ENCODE measurements at regions not wholly inside any gene's neighbourhood (a gene's known extent, or its start where the extent isn't known, plus 50 kb on each side); places are given as distances from the start of the nearest gene placed in this dataset.

DNA sequence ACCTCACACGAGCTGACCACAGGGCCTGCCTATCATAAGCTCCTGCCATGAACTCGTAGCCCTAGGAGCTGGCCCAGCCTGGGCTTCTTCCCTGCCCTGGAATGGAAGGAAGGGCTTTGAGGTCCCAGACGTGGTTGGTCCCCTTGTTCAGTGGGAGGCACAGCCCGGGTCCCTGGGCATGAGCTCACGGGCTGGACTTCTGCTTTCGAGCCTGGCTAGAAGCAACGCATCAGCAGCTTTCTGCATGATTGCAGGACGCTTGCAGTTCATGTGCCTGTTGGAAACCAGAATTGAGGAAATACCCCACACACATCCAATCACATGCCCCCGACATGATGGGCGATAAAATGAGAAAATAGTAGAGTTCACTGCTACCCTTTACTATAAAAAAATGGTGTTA is 293.3 kb downstream of the MAF start (continued):
- TF ChIP-seq, protein P1, sequence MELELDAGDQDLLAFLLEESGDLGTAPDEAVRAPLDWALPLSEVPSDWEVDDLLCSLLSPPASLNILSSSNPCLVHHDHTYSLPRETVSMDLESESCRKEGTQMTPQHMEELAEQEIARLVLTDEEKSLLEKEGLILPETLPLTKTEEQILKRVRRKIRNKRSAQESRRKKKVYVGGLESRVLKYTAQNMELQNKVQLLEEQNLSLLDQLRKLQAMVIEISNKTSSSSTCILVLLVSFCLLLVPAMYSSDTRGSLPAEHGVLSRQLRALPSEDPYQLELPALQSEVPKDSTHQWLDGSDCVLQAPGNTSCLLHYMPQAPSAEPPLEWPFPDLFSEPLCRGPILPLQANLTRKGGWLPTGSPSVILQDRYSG (CRISPR knock-in tag; IDR thresholded peaks at IDR 0.05) = no peak
- TF ChIP-seq PHB2 (IDR thresholded peaks at IDR 0.05; ENCODE audit: partially characterized antibody) (no peak), GLI4 (CRISPR knock-in tag; IDR thresholded peaks at IDR 0.05; ENCODE audit: borderline replicate concordance) (no peak), ZNF530 (CRISPR knock-in tag; IDR thresholded peaks at IDR 0.05; ENCODE audit: low read depth) (no peak), REL (CRISPR knock-in tag; conservative IDR thresholded peaks at IDR 0.05) (no peak), BHLHE40 (IDR thresholded peaks at IDR 0.05; ENCODE audit: low read length) (no peak), ARNT2 (CRISPR knock-in tag; IDR thresholded peaks at IDR 0.05; ENCODE audit: low read depth) (no peak), ZFP37 (CRISPR knock-in tag; IDR thresholded peaks at IDR 0.05; ENCODE audit: borderline replicate concordance) (no peak)
- TF ChIP-seq, protein P2, sequence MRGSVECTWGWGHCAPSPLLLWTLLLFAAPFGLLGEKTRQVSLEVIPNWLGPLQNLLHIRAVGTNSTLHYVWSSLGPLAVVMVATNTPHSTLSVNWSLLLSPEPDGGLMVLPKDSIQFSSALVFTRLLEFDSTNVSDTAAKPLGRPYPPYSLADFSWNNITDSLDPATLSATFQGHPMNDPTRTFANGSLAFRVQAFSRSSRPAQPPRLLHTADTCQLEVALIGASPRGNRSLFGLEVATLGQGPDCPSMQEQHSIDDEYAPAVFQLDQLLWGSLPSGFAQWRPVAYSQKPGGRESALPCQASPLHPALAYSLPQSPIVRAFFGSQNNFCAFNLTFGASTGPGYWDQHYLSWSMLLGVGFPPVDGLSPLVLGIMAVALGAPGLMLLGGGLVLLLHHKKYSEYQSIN (CRISPR knock-in tag; IDR thresholded peaks at IDR 0.05; ENCODE audit: borderline replicate concordance) = no peak

DNA sequence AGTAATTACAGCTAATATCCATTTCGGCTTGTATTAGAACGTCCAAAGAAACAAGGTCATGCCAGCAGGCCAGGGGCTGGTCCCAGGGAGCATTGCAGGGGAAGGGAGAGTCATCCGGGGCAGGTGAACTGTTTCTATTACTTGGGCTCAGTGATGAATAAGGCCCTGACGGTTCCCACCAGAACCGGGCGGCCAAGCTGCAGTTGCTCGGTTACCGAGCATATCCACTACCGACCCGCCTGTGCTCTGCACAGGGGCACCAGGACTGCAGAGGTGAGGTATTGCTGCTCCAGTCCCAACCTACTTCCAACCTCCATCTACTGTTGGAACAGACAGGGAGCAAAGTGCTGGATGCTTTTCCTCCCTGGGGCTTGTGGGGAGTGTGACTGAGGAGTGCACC is 295.5 kb downstream of the MAF start:
- POLR2A ChIA-PET = no interaction called here
- no peak for FAIRE-seq
- Histone ChIP-seq H3K4me1 (ENCODE audit: insufficient read depth, low read length) (no peaks in the 10 kb centered on the region), H3K36me3 (replicated peaks in 1 of 2; ENCODE audit: control insufficient read depth in 1 of 2, insufficient read depth in 2 of 2, low read length in 2 of 2) (no peaks in the 10 kb centered on the region), H4K20me1 (ENCODE audit: insufficient read depth, low read length) (no peaks in the 10 kb centered on the region), H3K27ac (ENCODE audit: extremely low read length, insufficient read depth, low read length) (no peak overlapping the region), H3K9me3 (ENCODE audit: low read length) (no peaks in the 10 kb centered on the region), H3K79me2 (ENCODE audit: insufficient read depth, low read length) (no peaks in the 10 kb centered on the region), H2AFZ (ENCODE audit: low read length) (no peak overlapping the region), H3K9ac (ENCODE audit: insufficient read depth, low read depth, low read length) (no peak overlapping the region), H3K27me3 (ENCODE audit: control insufficient read depth in 1 of 2, insufficient read depth in 2 of 2, low read length in 2 of 2) (peaks cover 2 to 3% of the 10 kb centered on the region in 2 experiments; a peak in 1 of 5 replicates), H3K4me2 (ENCODE audit: low read depth, low read length) (no peak overlapping the region), H3K4me3 (replicated peaks in 1 of 3; ENCODE audit: insufficient read depth in 1 of 3, low read depth in 2 of 3, low read length in 3 of 3) (no peak overlapping the region)
- 60% methylated on average over 10 of the region's 10 CpGs for WGBS (ENCODE audit: low lambda C conversion rate)
- CTCF ChIA-PET (ENCODE audit: low intra/inter-chr PET ratio, low total read pairs) = no interaction called here
- BruUV-seq (replicated peaks) = no TSS peak
- in situ Hi-C loops (cut with HindIII; ENCODE audit: extremely low pct_ligation_motif_present, low pct_unique_long_range_greater_than_20kb) (no loop called here), intact Hi-C loops (cut with micrococcal nuclease; ENCODE audit: unreplicated experiment) (no loop called here)
- ATAC-seq = no peak
- no peak for DNase-seq (ENCODE audit: low spot score)
- TF ChIP-seq PHF20 (CRISPR knock-in tag; IDR thresholded peaks at IDR 0.05) (no peak), ZNF33A (CRISPR knock-in tag; IDR thresholded peaks at IDR 0.05; ENCODE audit: borderline replicate concordance) (no peak), ZNF543 (CRISPR knock-in tag; IDR thresholded peaks at IDR 0.05) (no peak), SIX4 (CRISPR knock-in tag; IDR thresholded peaks at IDR 0.05) (no peak), KLF13 (CRISPR knock-in tag; IDR thresholded peaks at IDR 0.05) (no peak), BORCS8-MEF2B (CRISPR knock-in tag; IDR thresholded peaks at IDR 0.05) (no peak), TSC22D2 (CRISPR knock-in tag; IDR thresholded peaks at IDR 0.05; ENCODE audit: borderline replicate concordance) (no peak), ZNF264 (CRISPR knock-in tag; IDR thresholded peaks at IDR 0.05) (no peak), EEA1 (CRISPR knock-in tag; IDR thresholded peaks at IDR 0.05; ENCODE audit: borderline replicate concordance) (no peak)
- TF ChIP-seq, protein P3, sequence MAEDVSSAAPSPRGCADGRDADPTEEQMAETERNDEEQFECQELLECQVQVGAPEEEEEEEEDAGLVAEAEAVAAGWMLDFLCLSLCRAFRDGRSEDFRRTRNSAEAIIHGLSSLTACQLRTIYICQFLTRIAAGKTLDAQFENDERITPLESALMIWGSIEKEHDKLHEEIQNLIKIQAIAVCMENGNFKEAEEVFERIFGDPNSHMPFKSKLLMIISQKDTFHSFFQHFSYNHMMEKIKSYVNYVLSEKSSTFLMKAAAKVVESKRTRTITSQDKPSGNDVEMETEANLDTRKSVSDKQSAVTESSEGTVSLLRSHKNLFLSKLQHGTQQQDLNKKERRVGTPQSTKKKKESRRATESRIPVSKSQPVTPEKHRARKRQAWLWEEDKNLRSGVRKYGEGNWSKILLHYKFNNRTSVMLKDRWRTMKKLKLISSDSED (CRISPR knock-in tag; IDR thresholded peaks at IDR 0.05) = no peak
- TF ChIP-seq, protein P4, sequence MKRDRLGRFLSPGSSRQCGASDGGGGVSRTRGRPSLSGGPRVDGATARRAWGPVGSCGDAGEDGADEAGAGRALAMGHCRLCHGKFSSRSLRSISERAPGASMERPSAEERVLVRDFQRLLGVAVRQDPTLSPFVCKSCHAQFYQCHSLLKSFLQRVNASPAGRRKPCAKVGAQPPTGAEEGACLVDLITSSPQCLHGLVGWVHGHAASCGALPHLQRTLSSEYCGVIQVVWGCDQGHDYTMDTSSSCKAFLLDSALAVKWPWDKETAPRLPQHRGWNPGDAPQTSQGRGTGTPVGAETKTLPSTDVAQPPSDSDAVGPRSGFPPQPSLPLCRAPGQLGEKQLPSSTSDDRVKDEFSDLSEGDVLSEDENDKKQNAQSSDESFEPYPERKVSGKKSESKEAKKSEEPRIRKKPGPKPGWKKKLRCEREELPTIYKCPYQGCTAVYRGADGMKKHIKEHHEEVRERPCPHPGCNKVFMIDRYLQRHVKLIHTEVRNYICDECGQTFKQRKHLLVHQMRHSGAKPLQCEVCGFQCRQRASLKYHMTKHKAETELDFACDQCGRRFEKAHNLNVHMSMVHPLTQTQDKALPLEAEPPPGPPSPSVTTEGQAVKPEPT (CRISPR knock-in tag; IDR thresholded peaks at IDR 0.05; ENCODE audit: low read depth) = no peak
